ENCODE measurements at regions not wholly inside any gene's neighbourhood (a gene's known extent, or its start where the extent isn't known, plus 50 kb on each side); places are given as distances from the start of the nearest gene placed in this dataset.

DNA sequence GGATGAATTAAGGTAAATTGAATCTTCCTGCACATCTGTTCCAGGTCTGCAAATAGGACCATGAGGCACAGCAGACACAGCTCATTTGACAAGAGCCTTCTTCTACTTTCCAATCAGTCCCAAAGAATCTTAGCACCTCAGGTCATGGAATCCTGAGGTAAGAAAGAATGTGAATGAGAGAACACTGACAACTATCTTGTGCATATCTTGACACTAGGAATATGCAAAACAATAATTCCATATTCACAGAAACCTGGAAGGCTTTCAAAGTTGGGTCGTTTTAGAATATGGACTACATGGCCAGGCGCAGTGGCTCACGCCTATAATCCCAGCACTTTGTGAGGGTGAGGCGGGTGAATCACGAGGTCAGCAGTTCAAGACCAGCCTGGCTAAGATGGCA, 1009.4 kb upstream of the GOT2 start (continued):
- TF ChIP-seq, protein P1, sequence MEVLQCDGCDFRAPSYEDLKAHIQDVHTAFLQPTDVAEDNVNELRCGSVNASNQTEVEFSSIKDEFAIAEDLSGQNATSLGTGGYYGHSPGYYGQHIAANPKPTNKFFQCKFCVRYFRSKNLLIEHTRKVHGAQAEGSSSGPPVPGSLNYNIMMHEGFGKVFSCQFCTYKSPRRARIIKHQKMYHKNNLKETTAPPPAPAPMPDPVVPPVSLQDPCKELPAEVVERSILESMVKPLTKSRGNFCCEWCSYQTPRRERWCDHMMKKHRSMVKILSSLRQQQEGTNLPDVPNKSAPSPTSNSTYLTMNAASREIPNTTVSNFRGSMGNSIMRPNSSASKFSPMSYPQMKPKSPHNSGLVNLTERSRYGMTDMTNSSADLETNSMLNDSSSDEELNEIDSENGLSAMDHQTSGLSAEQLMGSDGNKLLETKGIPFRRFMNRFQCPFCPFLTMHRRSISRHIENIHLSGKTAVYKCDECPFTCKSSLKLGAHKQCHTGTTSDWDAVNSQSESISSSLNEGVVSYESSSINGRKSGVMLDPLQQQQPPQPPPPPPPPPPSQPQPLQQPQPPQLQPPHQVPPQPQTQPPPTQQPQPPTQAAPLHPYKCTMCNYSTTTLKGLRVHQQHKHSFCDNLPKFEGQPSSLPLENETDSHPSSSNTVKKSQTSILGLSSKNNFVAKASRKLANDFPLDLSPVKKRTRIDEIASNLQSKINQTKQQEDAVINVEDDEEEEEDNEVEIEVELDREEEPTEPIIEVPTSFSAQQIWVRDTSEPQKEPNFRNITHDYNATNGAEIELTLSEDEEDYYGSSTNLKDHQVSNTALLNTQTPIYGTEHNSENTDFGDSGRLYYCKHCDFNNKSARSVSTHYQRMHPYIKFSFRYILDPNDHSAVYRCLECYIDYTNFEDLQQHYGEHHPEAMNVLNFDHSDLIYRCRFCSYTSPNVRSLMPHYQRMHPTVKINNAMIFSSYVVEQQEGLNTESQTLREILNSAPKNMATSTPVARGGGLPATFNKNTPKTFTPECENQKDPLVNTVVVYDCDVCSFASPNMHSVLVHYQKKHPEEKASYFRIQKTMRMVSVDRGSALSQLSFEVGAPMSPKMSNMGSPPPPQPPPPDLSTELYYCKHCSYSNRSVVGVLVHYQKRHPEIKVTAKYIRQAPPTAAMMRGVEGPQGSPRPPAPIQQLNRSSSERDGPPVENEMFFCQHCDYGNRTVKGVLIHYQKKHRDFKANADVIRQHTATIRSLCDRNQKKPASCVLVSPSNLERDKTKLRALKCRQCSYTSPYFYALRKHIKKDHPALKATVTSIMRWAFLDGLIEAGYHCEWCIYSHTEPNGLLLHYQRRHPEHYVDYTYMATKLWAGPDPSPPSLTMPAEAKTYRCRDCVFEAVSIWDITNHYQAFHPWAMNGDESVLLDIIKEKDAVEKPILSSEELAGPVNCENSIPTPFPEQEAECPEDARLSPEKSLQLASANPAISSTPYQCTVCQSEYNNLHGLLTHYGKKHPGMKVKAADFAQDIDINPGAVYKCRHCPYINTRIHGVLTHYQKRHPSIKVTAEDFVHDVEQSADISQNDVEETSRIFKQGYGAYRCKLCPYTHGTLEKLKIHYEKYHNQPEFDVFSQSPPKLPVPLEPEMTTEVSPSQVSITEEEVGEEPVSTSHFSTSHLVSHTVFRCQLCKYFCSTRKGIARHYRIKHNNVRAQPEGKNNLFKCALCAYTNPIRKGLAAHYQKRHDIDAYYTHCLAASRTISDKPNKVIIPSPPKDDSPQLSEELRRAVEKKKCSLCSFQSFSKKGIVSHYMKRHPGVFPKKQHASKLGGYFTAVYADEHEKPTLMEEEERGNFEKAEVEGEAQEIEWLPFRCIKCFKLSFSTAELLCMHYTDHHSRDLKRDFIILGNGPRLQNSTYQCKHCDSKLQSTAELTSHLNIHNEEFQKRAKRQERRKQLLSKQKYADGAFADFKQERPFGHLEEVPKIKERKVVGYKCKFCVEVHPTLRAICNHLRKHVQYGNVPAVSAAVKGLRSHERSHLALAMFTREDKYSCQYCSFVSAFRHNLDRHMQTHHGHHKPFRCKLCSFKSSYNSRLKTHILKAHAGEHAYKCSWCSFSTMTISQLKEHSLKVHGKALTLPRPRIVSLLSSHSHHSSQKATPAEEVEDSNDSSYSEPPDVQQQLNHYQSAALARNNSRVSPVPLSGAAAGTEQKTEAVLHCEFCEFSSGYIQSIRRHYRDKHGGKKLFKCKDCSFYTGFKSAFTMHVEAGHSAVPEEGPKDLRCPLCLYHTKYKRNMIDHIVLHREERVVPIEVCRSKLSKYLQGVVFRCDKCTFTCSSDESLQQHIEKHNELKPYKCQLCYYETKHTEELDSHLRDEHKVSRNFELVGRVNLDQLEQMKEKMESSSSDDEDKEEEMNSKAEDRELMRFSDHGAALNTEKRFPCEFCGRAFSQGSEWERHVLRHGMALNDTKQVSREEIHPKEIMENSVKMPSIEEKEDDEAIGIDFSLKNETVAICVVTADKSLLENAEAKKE (CRISPR knock-in tag; IDR thresholded peaks at IDR 0.05): no peak
- TF ChIP-seq EZH2phosphoT487 (IDR thresholded peaks at IDR 0.05; ENCODE audit: unreplicated experiment): no peak
- TF ChIP-seq POLR2AphosphoS5 (IDR thresholded peaks at IDR 0.05; ENCODE audit: low read depth): no peak
- no peak for TF ChIP-seq CREB1 (CRISPR knock-in tag; IDR thresholded peaks at IDR 0.05; ENCODE audit: low read depth)
- TF ChIP-seq EZH2 (IDR thresholded peaks at IDR 0.05; ENCODE audit: low read depth, unreplicated experiment): no peak
- TF ChIP-seq, protein P2, sequence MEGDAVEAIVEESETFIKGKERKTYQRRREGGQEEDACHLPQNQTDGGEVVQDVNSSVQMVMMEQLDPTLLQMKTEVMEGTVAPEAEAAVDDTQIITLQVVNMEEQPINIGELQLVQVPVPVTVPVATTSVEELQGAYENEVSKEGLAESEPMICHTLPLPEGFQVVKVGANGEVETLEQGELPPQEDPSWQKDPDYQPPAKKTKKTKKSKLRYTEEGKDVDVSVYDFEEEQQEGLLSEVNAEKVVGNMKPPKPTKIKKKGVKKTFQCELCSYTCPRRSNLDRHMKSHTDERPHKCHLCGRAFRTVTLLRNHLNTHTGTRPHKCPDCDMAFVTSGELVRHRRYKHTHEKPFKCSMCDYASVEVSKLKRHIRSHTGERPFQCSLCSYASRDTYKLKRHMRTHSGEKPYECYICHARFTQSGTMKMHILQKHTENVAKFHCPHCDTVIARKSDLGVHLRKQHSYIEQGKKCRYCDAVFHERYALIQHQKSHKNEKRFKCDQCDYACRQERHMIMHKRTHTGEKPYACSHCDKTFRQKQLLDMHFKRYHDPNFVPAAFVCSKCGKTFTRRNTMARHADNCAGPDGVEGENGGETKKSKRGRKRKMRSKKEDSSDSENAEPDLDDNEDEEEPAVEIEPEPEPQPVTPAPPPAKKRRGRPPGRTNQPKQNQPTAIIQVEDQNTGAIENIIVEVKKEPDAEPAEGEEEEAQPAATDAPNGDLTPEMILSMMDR (conservative IDR thresholded peaks at IDR 0.05; ENCODE audit: low read depth in 2 of 2): no peak

DNA sequence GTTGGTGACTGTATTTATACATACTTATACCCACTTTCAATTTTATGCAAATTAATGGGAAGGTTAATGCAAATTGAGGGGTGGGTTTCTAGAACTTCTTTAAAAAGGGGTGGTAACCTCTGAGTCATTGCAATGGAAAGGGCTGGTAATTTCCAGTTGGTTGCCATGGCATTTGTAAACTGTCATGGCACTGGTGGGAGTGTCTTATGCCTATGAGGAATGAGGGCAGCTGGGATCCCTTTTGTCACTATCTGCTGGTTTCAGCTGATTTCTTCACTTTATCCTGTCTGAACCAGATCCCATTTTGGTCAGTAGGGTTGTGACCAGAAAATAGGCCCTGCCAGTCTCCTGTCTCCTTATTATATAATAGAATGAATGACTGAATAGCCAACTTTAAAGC, 1006.7 kb upstream of the GOT2 start:
- no peaks in the 10 kb centered on the region for H3K4me1 ChIP-seq (ENCODE audit: insufficient read depth)
- Mint-ChIP-seq H3K27me3 (ENCODE audit: insufficient read depth, low read depth, poor library complexity) (no peaks in the 10 kb centered on the region), H3K36me3 (ENCODE audit: low read depth) (no peaks in the 10 kb centered on the region), H3K9me3 (no peaks in the 10 kb centered on the region), H3K4me1 (no peaks in the 10 kb centered on the region), H3K27ac (no peak overlapping the region), H3K4me3 (no peak overlapping the region)
- no peak overlapping the region for H3K27ac ChIP-seq (ENCODE audit: low read depth)
- H3K4me2 ChIP-seq: no peak overlapping the region
- H3K79me2 ChIP-seq (replicated peaks; ENCODE audit: insufficient read depth): no peaks in the 10 kb centered on the region
- no peak for ATAC-seq
- no peak overlapping the region for H2AFZ ChIP-seq
- H3K4me3 ChIP-seq: no peak overlapping the region
- H3K27me3 ChIP-seq (ENCODE audit: insufficient read depth): no peaks in the 10 kb centered on the region
- H4K20me1 ChIP-seq (replicated peaks; ENCODE audit: insufficient read depth): no peaks in the 10 kb centered on the region
- H3F3A ChIP-seq (replicated peaks; ENCODE audit: low read depth): no peaks in the 10 kb centered on the region
- H3K36me3 ChIP-seq (ENCODE audit: insufficient read depth): no peaks in the 10 kb centered on the region
- peak; percentile 18 for DNase-seq (ENCODE audit: low spot score)
- peaks cover 3% of the 10 kb centered on the region; the same call in 1 of the 2 replicates for H3K9me2 ChIP-seq (ENCODE audit: insufficient read depth)
- TF ChIP-seq JUNB (IDR thresholded peaks at IDR 0.05; ENCODE audit: unreplicated experiment): no peak
- TF ChIP-seq ZNF331 (CRISPR knock-in tag; IDR thresholded peaks at IDR 0.05; ENCODE audit: low read depth): no peak
- TF ChIP-seq, protein P1 (CRISPR knock-in tag; IDR thresholded peaks at IDR 0.05): no peak
- TF ChIP-seq NANOG (IDR thresholded peaks at IDR 0.05; ENCODE audit: borderline replicate concordance): no peak
- TF ChIP-seq EZH2phosphoT487 (IDR thresholded peaks at IDR 0.05; ENCODE audit: unreplicated experiment): no peak
